T-helper 2 cell treated with Interferon-gamma antibody and Interleukin-4, amounts not matched to agents 100 ng/mL and 5 ng/mL, for 36 hours (primary cell): ENCODE measurements at regions not wholly inside any gene's neighbourhood (a gene's known extent, or its start where the extent isn't known, plus 50 kb on each side); places are given as distances from the start of the nearest gene placed in this dataset.

ENCODE experiments used
- intact Hi-C: fragments of 100-400 bp; cut with micrococcal nuclease; formaldehyde crosslinking; loops from one replicate; pipeline ENCODE4 v1.15.1; 2023

DNA sequence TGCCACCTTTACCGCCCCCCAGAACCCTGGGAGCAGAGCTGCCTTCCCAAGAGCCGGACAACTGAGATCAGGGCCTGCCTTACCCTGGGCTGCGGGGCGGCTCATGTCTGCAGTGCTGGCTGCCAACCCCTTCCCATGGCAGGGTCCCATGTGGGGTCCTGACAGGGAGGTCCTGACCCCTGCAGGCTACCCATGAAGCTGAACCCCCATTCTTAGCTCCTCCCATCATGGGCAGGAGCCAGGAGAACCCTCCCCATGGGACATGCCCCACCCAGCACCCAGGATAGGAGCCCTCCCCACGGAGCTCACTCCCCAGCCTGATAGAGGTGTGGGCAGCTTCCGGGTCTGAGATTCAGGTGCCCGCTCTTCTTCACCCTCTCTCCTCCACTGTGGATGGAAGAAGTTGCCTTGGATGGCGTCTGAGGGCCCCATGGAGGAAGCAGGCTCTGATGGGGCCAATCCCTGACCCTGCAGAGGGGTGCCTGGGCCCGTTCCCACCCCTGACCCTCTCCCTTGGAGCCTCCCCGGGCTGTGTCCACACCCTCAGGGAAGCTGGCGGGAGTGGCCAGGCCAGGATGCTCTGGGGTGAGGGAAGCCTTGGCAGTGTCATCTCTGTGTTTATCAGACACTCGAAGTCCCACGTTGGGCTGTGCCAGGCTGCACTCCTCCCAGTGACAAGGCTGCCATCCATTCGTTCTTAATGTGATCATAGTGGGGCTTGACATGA is 1508.2 kb downstream of the BRD1 start:
- intact Hi-C loops: no loop called here

DNA sequence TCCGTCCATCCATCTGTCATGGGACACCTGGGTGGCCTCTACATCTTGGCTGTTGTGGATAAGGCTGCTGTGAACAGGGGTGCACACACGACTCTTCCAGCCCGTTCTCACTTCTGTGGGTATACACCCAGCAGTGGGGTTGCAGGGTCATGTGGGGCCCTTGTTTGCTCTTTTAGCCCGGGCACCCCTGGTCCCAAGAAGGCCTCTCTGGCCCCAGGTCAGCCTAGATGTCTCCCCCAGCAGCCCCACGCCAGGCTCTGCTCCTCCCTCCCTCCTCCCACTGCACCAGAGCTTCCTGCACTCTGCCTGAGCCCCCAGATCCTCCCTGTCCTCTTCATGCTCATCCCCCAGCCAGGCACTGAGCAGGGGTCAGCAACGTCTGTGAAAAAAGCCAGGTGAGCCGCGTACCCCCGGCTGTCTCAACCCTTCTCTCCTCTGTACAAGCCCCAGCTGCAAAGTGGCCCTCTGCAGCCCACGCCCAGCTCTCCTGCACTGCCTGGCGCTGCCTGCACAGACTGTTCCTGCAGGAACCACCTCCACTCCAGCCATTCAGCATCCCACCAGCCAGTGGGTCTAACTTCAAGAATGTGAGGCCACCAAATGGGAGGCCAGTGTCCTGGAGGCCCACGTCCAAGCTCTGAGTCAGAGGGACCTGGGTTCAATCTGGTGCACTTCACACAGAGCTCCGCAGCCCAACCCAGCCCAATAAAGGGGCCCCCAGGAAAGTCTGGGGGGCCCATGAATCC is 1508.9 kb downstream of the BRD1 start:
- intact Hi-C loops: no loop called here

DNA sequence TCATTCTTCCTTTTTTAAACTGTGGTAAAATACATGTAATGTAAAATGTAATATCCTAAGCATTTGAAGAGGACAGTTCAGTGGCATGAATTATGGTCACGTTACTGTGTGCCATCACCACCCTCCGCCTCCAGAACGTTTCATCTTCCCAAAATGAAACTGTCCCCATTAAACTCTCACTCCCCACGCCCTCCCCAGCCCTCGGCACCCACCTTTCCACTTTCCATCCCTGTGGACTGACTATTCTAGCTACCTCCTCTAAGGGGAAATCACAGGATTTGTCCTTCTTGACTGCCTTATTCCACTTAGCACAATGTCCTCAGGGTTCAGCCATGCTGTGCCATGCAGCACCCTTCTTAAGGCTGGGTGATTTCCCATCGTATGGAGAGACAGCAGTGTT is 1509.5 kb downstream of the BRD1 start:
- intact Hi-C loops: no loop called here

DNA sequence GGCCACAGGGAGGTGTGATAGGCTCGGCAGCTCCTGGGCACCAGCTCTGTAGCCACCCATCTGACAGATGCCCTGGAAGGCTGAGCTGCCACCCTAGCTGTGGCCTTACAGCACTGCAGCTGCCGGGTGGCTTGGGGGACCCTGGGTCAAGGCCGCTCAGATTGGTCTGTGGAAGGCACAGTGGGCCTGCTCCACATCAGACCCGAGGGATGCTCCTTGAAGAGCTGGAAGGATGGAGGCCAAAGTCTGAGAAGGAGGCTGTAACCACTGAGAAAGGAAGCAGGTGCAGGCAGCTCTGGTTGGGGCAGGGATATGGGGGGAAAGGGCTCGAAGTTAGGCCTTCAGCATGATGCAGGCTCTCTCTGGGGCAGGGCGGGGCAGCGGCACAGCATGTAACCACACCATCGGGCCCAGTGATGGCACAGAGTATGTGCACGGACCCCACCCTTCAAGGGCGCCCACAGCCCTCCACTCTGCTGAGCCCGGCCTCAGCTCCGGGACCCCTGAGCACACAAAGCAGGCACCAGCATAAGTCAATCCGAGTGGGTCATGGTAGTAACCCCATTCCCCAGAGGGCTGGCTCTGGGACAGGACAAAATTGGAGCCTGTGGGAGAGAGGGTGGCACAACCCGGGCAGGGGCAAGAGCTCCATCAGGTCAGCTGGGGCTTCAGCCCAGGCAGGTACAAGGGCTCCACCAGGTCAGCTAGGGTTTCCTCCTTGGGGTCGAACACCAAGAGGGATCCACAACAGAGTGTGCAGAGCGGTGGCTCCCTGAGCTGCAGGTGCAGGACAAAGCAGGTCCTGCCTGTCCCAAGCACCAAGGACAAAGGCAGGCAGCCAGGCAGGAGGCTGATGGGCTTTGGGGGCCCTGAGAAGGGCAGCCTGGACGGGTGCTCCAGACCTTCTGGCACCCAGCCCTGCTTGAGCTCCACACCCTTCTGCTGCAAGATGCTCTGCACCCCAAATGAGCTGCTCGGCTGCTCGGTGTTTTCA is 1511.1 kb downstream of the BRD1 start:
- intact Hi-C loops: no loop called here

DNA sequence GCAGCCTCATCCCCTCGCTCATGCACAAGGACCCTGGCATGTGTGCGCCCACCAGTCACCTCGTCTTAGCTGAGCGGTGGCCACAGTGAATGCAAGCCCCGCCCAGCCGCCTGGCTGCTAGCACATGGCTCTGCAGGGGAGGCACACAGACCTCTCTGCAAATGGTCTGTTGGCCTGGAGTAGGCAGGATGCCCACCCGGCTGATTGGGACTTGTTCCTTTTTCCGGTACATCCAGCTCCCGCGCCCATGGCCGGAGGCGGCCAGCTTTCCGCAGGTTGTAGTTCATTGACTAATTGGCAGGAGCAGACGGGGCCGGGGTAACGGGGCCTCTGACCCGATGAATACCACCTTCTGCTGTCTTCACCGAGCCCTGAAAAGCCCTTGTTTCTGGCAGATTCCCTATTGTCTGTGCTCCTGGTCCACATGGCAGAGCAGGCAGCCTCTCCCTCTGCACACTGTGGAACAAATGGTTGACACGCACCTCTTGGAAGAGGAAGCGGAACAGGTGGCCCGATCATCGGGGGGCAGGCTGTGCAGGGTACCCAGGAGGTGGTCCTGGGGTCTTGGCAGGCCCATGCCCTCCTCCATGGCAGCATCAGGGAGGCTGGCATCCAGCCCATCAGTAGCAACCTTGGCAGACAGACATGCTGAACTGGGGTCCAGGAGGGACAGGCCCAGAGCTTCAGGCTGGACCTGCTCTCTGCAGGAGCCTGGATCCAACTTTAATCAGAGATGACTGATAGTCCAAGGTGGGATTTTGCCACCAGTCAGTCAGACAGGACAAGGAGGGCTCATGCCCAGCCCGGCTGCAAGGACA is 1512.0 kb downstream of the BRD1 start:
- intact Hi-C loops: no loop called here

DNA sequence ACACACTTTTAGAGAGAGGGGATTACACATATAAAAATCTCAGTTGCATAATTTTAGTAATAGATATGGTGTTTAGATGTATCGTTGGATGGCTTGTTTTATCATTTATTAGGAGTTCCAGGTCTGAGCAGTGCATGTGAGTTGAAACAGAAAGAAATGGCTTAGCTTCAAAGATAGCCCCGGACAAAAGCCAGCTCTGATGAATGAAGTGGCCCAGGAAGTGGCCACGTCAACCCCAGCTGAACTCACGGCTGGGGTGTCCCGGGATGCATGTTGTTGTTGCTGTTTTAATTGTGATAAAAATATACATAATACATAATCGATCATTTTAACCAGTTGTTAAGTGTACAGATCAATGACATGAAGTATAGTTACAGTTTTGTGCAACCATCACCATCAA is 1513.6 kb downstream of the BRD1 start:
- intact Hi-C loops: no loop called here

DNA sequence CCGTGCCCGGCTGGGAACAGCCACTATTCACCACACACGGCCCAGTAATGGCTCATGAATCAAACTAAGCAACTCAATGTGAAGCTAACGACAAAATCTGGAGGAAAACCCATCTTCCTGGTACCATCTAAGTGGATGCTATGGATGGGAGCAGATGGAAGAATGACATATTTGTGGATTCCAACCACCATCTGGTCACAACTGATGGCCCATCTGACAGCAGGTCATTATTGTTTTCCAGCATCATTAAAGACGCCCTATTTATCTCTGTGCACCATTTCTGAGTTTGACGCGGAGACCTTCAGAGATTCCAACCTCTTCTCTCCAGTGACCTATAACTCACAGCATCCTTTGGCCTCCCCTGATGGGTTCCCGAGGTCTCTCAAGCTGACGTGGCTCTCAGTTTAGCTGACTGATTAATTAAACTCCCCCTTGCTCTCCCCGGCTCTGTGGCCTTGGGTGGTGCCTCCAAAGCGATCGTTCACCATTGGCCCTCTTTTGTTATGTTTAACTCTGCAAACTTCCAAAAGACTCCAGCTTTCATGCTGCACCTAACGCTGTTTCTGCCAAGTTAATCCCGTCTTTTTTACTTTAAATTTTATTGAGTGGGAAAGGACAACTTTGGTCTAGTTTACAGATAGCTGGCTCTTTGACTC is 1514.4 kb downstream of the BRD1 start:
- intact Hi-C loops: no loop called here

DNA sequence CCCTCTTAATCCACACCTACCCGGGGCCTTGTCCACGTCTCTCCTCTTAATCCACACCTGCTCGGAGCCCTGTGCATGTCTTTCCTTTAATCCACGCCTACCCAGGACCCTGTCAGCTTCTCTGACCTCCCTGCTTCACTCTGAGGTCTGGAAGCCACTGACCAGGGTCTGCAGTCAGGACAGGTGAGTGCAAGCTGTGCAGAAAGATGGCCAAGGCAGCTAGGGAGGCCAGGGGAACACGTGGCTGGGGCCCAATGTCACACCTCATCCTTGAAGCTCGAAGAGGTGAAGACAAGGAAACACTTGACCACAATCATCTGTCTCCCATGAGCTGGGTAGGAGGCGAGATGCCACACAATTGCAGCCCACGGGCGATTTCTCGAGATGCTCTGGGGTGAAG is 1516.9 kb downstream of the BRD1 start:
- intact Hi-C loops: no loop called here

DNA sequence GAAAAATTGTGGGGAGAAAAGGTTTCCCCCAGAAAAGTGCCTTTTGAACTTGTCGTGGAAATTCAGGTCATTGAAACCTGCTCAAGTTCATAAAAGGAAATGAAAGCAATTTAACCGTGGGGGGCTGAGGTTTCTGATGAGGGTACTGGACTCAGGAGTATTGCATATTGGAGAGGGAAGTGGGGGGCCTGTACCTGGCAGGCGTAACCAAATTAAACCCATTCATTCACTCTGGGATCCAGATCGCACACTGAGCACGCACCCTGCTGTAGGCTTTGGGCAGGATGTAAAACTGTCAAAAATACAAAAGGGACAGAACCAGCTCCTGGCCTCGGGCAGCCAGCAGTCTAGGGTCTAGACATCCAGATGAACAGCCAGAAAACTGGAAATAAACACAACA is 1517.4 kb downstream of the BRD1 start:
- intact Hi-C loops: no loop called here

DNA sequence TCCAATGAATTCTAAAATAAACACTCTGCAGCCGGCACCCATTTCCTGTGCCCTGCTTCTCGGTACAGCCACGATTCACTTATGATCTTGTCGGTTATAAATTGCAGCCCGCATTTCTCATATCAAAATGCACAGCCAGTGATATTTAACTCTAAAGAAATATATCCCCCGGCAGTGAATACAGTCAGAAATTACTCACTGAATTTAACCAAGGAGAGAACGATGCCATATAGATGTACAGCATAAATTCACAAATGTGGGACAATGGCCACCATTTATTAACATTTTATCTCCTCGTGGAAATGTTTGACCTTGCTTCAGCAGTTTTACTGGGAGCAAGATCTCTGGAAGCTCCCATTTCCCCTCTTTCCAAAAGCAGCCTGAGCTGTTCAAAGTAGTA is 1517.8 kb downstream of the BRD1 start:
- intact Hi-C loops: no loop called here

DNA sequence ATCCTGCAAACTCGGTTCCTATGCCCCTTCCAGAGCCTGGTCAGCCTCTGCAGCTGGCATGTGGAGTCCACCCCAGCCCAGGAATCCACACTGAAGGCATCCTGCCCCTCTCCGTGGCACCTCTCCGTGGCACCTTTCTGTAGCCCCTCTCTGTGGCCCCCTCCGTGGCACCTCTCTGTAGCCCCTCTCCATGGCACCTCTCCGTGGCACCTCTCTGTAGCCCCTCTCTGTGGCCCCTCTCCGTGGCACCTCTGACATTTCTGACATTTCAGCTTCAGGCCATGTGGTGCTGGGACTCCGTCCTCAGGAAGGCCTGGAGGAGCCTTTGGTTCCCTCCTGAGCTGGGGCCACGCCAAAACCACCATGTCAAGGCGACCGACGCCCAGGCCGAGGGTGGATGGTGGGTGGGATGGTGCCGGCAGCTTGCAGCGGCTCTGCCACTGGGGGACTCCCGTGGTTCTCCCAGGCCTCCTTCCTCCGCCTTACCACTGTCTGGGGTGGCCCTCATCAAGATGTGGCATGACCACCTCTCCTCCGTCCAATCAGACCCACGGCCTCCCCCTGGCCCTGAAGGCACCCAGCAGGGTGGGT is 1518.5 kb downstream of the BRD1 start:
- intact Hi-C loops: no loop called here

DNA sequence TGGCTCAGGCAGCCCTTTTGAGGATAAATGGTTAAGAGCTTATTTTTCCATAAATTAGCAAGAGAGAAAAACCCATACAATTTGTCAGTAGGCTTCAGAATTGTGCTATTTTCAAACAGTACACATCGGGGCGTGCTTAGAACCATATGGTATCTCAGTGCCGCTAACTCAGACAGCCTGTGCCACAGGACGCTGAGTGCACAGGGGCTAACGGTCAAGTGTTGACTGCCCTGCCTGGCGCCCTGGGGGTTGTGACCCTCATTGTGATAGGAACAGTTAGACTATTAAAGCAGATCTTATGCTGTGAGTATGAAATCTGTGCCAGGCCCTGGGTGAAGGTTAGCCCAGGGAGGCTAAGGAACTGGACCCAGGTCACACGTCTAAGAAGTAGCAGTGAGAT is 1519.7 kb downstream of the BRD1 start:
- intact Hi-C loops: no loop called here

DNA sequence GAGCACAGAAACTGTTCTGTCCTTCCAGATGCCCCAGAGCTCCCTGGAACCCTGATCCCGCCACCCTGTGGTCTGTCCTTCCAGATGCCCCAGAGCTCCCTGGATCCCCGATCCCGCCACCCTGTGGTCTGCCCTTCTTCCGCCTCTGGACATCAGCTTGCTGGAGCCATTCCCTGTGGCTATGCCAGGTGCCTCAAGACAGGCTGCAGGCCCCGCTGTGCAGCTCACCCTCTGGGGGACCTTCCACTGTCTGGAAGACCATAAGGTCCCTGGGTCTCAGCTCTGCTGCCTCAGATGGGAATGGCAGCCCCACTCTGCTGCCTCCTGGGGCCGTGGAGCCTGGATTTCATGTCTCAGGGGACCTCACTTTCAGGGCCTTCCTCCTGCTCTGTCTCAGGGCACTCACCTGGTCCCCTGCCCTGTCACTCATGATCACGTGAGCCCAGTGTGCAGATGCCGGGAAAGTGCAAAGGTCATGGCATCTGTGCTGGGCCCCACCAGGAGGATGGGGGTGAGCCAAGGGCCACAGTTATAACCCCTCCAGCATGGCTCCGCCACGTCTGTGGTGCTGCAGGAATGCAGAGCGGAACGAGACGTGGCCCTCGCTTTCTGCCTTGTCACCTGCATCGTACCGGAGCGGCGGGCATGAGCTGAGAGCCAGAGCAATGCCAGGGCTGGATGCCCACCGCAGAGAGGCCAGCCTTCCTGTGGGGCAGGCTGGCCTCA is 1520.7 kb downstream of the BRD1 start:
- intact Hi-C loops: no loop called here

DNA sequence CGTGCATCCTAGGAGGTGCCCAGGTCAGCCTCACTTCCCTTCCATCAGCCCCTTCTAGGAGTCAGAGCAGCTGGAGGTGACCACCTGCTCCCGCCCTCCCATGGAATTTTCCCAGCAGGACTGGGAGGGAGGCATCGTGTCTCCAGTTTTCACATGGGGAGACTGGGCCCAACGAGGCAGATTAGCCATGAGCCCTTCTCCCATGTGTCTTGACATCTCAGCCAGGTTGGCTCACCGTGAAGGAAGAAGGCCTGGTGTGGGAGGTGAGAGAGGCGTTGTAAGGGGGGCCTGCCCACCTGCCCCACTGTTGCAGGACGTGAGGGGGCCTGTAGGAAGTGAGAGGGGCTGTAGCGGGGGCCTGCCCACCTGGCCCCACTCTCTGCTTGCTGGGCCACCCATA is 1521.4 kb downstream of the BRD1 start:
- intact Hi-C loops: no loop called here

DNA sequence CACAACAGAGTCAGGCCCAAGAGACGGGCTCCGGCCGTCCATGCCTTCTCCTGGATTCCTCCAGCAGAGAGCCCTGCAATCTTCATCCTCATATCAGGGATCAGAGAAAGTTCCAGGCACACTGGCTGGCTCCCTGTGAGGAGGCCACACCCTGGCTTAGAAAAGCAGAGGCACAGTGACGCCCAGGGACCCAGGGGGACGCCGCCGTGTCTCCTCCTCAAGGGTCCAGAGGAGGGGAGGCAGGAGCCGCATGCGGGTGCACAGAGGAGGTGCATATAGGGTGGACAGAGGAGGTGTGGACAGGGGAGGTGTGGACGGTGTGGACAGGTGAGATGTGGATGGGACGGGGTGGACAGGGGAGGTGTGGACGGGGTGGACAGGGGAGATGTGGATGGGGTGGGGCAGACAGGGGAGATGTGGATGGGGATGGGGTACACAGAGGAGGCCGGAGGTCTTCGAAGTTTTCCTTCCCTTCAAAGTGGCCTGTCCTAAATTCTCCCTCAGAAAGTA is 1521.9 kb downstream of the BRD1 start:
- intact Hi-C loops: no loop called here

DNA sequence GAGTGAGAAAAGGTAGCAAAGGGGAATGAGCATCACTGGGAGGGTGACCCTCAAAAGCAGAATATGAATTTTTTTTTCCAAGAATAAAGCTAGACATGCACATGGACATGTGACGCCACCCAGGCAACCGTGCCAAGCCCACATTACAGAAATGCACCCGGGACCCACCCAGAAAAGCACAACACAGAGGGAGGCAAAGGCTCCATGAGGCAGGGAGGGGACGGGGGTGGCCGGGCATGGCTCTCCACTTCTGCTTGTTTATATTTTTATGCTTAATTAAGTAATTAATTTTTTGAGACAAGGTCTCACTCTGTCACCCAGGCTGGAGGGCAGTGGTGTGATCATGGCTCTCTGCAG is 1524.3 kb downstream of the BRD1 start:
- intact Hi-C loops: no loop called here

DNA sequence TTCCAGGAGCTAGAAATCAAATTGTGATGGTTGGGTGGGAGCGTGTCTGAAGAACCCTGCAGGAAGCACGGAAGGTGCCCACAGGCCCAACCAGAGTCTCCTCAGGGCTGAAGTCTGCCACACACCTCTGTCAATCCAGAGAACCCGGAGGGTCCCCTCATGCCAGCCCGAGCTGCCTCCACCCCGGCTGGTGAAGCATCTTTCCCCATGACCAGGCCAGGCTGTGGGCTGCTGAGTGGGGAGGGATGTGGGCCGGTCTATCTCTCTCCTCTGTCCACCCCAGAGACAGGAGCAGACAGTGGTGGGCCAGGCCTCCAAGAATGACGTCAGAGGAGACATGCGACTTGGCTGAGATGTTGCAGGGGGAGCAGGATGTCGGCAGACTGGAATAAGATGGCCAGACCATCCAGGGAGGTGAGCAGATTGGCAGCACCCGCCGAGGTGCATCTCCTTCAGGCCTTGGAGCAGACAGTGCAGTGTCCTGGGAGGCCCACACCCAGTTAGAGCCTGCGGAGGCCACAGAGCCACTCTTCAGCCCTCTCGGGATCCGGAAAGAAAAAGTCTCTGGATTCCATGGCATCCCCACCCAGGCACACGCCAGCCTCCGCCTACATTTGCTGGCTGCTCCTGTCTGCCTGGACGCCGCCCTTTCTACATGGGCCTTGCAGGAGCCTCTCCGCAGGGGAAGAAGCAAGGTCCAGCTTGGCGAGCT is 1524.9 kb downstream of the BRD1 start:
- intact Hi-C loops: no loop called here

DNA sequence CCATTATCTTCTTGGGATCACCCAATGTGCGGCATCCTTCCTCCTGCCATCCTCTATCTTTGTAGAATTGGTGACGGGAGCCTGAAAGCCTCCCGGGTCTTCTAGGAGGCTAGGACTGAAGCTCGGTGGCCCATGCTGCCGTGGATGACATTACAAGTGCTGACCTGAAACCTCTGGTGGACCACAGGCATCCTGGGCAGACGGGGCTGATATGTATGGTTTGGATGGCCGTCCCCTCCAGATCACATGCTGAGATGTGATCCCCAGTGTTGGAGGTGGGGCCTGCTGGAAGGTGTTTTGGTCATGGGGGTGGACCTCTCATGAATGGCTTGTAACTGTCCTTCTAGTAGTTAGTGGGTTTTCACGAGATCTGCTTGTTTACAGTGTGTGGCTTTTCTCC is 1525.8 kb downstream of the BRD1 start:
- intact Hi-C loops: no loop called here

DNA sequence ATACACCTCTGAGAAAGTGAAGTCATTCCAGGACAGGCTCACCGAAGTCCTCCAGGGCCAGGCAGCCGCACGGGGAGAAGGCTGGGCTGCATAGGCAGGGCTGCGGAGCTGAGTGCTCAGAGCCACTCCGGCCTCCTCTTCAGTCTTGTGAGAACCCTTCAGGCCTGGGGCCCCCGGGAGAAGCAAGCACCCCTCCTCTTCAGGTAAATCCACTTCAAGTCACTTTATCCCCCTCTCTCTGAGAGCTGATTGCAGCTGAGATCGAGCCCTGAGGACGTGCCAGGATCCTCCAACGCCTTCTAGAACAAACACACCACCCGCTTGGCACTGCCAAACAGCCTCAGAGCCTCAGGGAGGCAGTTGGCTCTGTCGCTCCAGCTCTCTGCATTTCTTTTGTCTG is 1526.3 kb downstream of the BRD1 start:
- intact Hi-C loops: no loop called here
